ENCODE measurements at regions not wholly inside any gene's neighbourhood (a gene's known extent, or its start where the extent isn't known, plus 50 kb on each side); places are given as distances from the start of the nearest gene placed in this dataset.

DNA sequence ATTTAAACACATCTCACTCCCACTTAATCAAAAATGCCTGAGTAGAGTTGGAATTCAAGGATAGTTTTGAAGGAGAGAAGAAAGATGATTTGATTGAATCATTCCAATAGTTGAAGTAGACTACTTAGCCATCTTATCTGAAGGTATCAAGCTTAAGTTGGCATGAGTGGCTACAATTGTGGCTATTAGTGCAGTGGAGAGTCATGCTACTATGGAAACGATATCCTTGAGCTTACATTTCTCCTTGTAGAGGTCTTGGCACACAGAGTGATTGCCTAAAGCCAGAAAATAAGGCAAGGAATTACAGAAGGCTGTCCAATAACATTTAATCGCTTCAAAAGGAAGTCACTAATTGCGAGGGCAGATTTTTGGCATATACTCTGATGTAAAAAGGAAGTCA lies 1022.7 kb downstream of the IGSF11 start:
- no peaks in the 10 kb centered on the region for H3K36me3 ChIP-seq
- intact Hi-C loops (cut with DNase I; ENCODE audit: low total_unique reads): no loop called here
- no peaks in the 10 kb centered on the region for H3K4me1 ChIP-seq
- 58% methylated on average over 3 of the region's 3 CpGs for WGBS, 2 donors (ENCODE audit: low coverage in 1 of 2)
- no peaks in the 10 kb centered on the region for H3K27me3 ChIP-seq
- H3K27ac ChIP-seq: no peak overlapping the region
- H3K9me3 ChIP-seq: no peaks in the 10 kb centered on the region
- DNase-seq: no peak
- no peak overlapping the region for H3K4me3 ChIP-seq
- in situ Hi-C loops (cut with MboI; ENCODE audit: low pct_ligation_motif_present in 1 of 4, low pct_unique_long_range_greater_than_20kb in 1 of 4, low sequenced_read_pairs in 3 of 4): no loop called here
- TF ChIP-seq EP300 (IDR thresholded peaks at IDR 0.05; ENCODE audit: low read depth): no peak
- TF ChIP-seq POLR2A (IDR thresholded peaks at IDR 0.05): no peak
- TF ChIP-seq POLR2AphosphoS5 (IDR thresholded peaks at IDR 0.05): no peak
- TF ChIP-seq, protein P1, sequence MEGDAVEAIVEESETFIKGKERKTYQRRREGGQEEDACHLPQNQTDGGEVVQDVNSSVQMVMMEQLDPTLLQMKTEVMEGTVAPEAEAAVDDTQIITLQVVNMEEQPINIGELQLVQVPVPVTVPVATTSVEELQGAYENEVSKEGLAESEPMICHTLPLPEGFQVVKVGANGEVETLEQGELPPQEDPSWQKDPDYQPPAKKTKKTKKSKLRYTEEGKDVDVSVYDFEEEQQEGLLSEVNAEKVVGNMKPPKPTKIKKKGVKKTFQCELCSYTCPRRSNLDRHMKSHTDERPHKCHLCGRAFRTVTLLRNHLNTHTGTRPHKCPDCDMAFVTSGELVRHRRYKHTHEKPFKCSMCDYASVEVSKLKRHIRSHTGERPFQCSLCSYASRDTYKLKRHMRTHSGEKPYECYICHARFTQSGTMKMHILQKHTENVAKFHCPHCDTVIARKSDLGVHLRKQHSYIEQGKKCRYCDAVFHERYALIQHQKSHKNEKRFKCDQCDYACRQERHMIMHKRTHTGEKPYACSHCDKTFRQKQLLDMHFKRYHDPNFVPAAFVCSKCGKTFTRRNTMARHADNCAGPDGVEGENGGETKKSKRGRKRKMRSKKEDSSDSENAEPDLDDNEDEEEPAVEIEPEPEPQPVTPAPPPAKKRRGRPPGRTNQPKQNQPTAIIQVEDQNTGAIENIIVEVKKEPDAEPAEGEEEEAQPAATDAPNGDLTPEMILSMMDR (IDR thresholded peaks at IDR 0.05): no peak

DNA sequence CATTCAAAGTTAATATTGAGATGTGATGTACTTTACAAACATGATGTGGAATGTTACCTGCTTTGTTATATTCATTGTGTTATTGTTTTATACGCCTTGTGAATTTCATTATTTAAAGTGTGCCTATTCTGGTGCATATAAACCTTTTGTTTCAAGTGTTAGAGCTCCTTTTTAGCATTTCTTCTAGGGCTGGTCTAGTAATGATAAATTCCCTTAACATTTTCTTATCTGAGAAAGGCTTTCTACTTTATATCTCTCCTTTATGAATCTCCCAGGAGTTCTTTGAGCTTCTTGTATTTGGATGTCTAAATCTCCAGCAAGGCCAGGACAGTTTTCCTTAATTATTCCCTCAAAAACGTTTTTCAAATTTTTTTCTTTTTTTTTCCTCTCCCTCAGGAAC lies 1005.6 kb downstream of the IGSF11 start:
- 44 to 49% methylated on average over 2 of the region's 2 CpGs for WGBS, 2 donors (ENCODE audit: low coverage in 1 of 2)
- TF ChIP-seq, protein P1 (IDR thresholded peaks at IDR 0.05): no peak
- TF ChIP-seq EP300 (IDR thresholded peaks at IDR 0.05; ENCODE audit: low read depth): no peak
- TF ChIP-seq POLR2AphosphoS5 (IDR thresholded peaks at IDR 0.05): no peak
- no peak for TF ChIP-seq POLR2A (IDR thresholded peaks at IDR 0.05)
- no peak for DNase-seq

DNA sequence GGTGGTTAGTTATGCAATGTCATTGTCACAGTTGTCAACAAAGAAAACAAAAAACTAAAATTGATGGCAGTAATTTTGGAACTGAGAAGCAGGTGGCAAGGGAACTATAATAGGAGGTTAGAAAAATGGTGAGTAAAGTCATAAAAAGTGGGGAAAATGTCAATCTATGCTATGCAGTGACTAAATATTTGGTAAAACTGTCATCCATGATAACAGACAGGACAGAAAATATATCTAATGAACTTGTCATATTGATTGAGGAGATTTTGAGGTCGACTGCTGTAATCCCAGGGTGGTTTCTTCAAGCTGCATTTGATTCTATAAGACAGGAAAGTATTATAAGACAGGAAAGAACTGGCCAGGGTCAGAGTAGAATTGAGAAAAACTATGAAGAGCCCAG lies 998.4 kb downstream of the IGSF11 start:
- Histone ChIP-seq H3K36me3 (no peaks in the 10 kb centered on the region), H3K27me3 (no peaks in the 10 kb centered on the region), H3K9me3 (peaks cover 0 to 4% of the 10 kb centered on the region in 2 donors), H3K27ac (no peak overlapping the region), H3K4me1 (no peaks in the 10 kb centered on the region), H3K4me3 (no peak overlapping the region)
- intact Hi-C loops (cut with DNase I; ENCODE audit: low total_unique reads): no loop called here
- 0 to 31% methylated on average over 1 of the region's 1 CpG for WGBS, 2 donors (ENCODE audit: low coverage in 1 of 2)
- in situ Hi-C loops (cut with MboI; ENCODE audit: low pct_ligation_motif_present in 1 of 4, low pct_unique_long_range_greater_than_20kb in 1 of 4, low sequenced_read_pairs in 3 of 4): no loop called here
- DNase-seq: no peak
- TF ChIP-seq, protein P1 (IDR thresholded peaks at IDR 0.05): no peak
- no peak for TF ChIP-seq EP300 (IDR thresholded peaks at IDR 0.05; ENCODE audit: low read depth)
- no peak for TF ChIP-seq POLR2A (IDR thresholded peaks at IDR 0.05)
- no peak for TF ChIP-seq POLR2AphosphoS5 (IDR thresholded peaks at IDR 0.05)

More for the DNA sequence above, 1005.6 kb downstream of the IGSF11 start:
- Histone ChIP-seq H3K27me3 (no peaks in the 10 kb centered on the region), H3K9me3 (peaks cover 8 to 17% of the 10 kb centered on the region in 2 donors), H3K27ac (no peak overlapping the region), H3K4me1 (no peaks in the 10 kb centered on the region), H3K4me3 (no peak overlapping the region), H3K36me3 (no peaks in the 10 kb centered on the region)
- in situ Hi-C loops (cut with MboI; ENCODE audit: low pct_ligation_motif_present in 1 of 4, low pct_unique_long_range_greater_than_20kb in 1 of 4, low sequenced_read_pairs in 3 of 4) (no loop called here), intact Hi-C loops (cut with DNase I; ENCODE audit: low total_unique reads) (loop anchor here (5.0 kb wide), 1 partner anchor 848 kb away; no protein-coding TSS in a partner anchor)

DNA sequence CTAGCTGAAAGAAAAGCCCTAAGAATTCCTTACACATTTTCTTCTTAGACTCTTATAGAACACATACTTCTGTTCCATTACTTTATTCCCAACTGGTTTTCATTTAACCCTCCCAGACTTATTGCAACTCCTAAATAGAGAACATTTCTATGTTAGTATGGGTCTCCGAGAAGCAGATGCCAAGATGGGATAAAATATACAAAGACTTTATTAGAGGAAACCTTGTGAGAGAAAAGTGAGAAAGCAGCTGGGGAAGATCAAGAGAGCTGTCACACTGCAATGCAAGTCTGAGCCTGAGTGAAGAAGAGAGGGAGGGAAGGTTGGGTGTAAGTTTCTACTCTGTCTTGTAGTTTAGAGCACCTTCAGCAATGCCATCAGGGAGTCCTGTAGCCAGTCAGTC lies 979.3 kb downstream of the IGSF11 start:
- 0 to 31% methylated on average over 1 of the region's 1 CpG for WGBS, 2 donors (ENCODE audit: low coverage in 1 of 2)
- Histone ChIP-seq H3K9me3 (no peaks in the 10 kb centered on the region), H3K36me3 (no peaks in the 10 kb centered on the region), H3K27me3 (no peaks in the 10 kb centered on the region), H3K4me1 (no peaks in the 10 kb centered on the region), H3K27ac (no peak overlapping the region), H3K4me3 (no peak overlapping the region)
- no peak for TF ChIP-seq EP300 (IDR thresholded peaks at IDR 0.05; ENCODE audit: low read depth)
- peak in 1 of 3 donors; percentile 39 for TF ChIP-seq POLR2AphosphoS5 (IDR thresholded peaks at IDR 0.05)
- in situ Hi-C loops (cut with MboI; ENCODE audit: low pct_ligation_motif_present in 1 of 4, low pct_unique_long_range_greater_than_20kb in 1 of 4, low sequenced_read_pairs in 3 of 4): no loop called here
- intact Hi-C loops (cut with DNase I; ENCODE audit: low total_unique reads): no loop called here
- DNase-seq: no peak

DNA sequence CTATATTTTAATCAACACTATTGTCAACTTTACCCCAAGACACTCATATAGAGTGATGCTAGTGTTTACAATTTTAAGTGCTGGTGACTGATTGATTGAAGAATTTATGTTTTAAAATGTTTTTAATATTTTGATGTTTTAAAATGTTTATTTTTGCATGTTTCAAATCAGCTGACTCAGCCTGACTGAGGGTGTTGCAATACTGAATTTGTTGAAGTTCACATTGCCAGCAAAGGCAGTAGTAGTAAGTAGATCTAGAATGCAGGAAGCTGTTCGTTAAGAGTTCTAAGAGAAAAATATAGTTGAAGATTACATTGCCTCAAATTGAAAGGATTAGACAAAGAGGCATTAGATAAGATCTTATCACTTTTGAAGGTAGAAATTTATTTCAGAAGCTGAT lies 977.6 kb downstream of the IGSF11 start:
- in situ Hi-C loops (cut with MboI; ENCODE audit: low pct_ligation_motif_present in 1 of 4, low pct_unique_long_range_greater_than_20kb in 1 of 4, low sequenced_read_pairs in 3 of 4): no loop called here
- intact Hi-C loops (cut with DNase I; ENCODE audit: low total_unique reads): no loop called here
- WGBS, 2 donors (ENCODE audit: low coverage in 1 of 2): 54 to 57% methylated on average over 1 of the region's 1 CpG
- Histone ChIP-seq H3K36me3 (no peaks in the 10 kb centered on the region), H3K27ac (no peak overlapping the region), H3K4me1 (no peaks in the 10 kb centered on the region), H3K27me3 (no peaks in the 10 kb centered on the region), H3K4me3 (no peak overlapping the region), H3K9me3 (no peaks in the 10 kb centered on the region)
- TF ChIP-seq EP300 (IDR thresholded peaks at IDR 0.05; ENCODE audit: low read depth): no peak
- TF ChIP-seq, protein P1 (IDR thresholded peaks at IDR 0.05): no peak
- TF ChIP-seq POLR2A (IDR thresholded peaks at IDR 0.05): no peak
- TF ChIP-seq POLR2AphosphoS5 (IDR thresholded peaks at IDR 0.05): no peak
- DNase-seq: no peak

All from transverse colon (tissue), 4 donors.